ENCODE measurements at regions not wholly inside any gene's neighbourhood (a gene's known extent, or its start where the extent isn't known, plus 50 kb on each side); places are given as distances from the start of the nearest gene placed in this dataset.

GRCh38 chr5:63570752-63571151 is 391.5 kb downstream of the HTR1A start:
- Histone ChIP-seq H3K36me3 (ENCODE audit: control insufficient read depth, insufficient read depth, low read length) (no peaks in the 10 kb centered on the region), H3K4me3 (ENCODE audit: low read depth, low read length) (no peak overlapping the region), H3K4me1 (no peaks in the 10 kb centered on the region), H2AFZ (no peak overlapping the region), H3K79me2 (no peaks in the 10 kb centered on the region), H3K27me3 (ENCODE audit: control insufficient read depth, insufficient read depth, low read length) (no peaks in the 10 kb centered on the region), H3K9me3 (ENCODE audit: control insufficient read depth, low read length) (no peaks in the 10 kb centered on the region), H3K27ac (no peak overlapping the region), H3K4me2 (ENCODE audit: low read length) (no peak overlapping the region), H3K9ac (no peak overlapping the region)
- no peak for TF ChIP-seq CTCF (IDR thresholded peaks at IDR 0.05)

GRCh38 chr5:63564789-63565188 is 397.5 kb downstream of the HTR1A start:
- H3K36me3 ChIP-seq (ENCODE audit: control insufficient read depth, insufficient read depth, low read length) = no peaks in the 10 kb centered on the region
- no peaks in the 10 kb centered on the region for H3K79me2 ChIP-seq
- H3K27ac ChIP-seq = no peak overlapping the region
- H3K4me3 ChIP-seq (ENCODE audit: low read depth, low read length) = no peak overlapping the region
- no peaks in the 10 kb centered on the region for H3K4me1 ChIP-seq
- no peak overlapping the region for H3K9ac ChIP-seq
- H3K9me3 ChIP-seq (ENCODE audit: control insufficient read depth, low read length) = no peaks in the 10 kb centered on the region
- no peak for TF ChIP-seq CTCF (IDR thresholded peaks at IDR 0.05)
- no peaks in the 10 kb centered on the region for H3K27me3 ChIP-seq (ENCODE audit: control insufficient read depth, insufficient read depth, low read length)
- no peak overlapping the region for H3K4me2 ChIP-seq (ENCODE audit: low read length)
- no peak overlapping the region for H2AFZ ChIP-seq

- Histone ChIP-seq H3K4me2 (ENCODE audit: low read length) (no peak overlapping the region), H3K4me3 (ENCODE audit: low read depth, low read length) (no peak overlapping the region), H3K27ac (no peak overlapping the region), H2AFZ (no peak overlapping the region), H3K36me3 (ENCODE audit: control insufficient read depth, insufficient read depth, low read length) (no peaks in the 10 kb centered on the region), H3K27me3 (ENCODE audit: control insufficient read depth, insufficient read depth, low read length) (no peaks in the 10 kb centered on the region), H3K9ac (no peak overlapping the region), H3K79me2 (no peaks in the 10 kb centered on the region), H3K9me3 (ENCODE audit: control insufficient read depth, low read length) (no peaks in the 10 kb centered on the region), H3K4me1 (no peaks in the 10 kb centered on the region)
- TF ChIP-seq CTCF (IDR thresholded peaks at IDR 0.05) = no peak
These were observed 399.0 kb downstream of the HTR1A start for GRCh38 chr5:63563008-63563917.

GRCh38 chr5:63555874-63556273 is 406.4 kb downstream of the HTR1A start:
- TF ChIP-seq CTCF (IDR thresholded peaks at IDR 0.05) = no peak
- no peak overlapping the region for H3K4me2 ChIP-seq (ENCODE audit: low read length)

GRCh38 chr5:63554191-63554590 is 408.1 kb downstream of the HTR1A start:
- no peak overlapping the region for H2AFZ ChIP-seq
- H3K27ac ChIP-seq = no peak overlapping the region
- no peaks in the 10 kb centered on the region for H3K4me1 ChIP-seq
- H3K36me3 ChIP-seq (ENCODE audit: control insufficient read depth, insufficient read depth, low read length) = no peaks in the 10 kb centered on the region
- no peaks in the 10 kb centered on the region for H3K79me2 ChIP-seq
- no peak overlapping the region for H3K4me2 ChIP-seq (ENCODE audit: low read length)
- no peak overlapping the region for H3K9ac ChIP-seq
- H3K4me3 ChIP-seq (ENCODE audit: low read depth, low read length) = no peak overlapping the region
- TF ChIP-seq CTCF (IDR thresholded peaks at IDR 0.05) = no peak
- H3K9me3 ChIP-seq (ENCODE audit: control insufficient read depth, low read length) = no peaks in the 10 kb centered on the region
- H3K27me3 ChIP-seq (ENCODE audit: control insufficient read depth, insufficient read depth, low read length) = no peaks in the 10 kb centered on the region

More at GRCh38 chr5:63555874-63556273, 406.4 kb downstream of the HTR1A start:
- H3K27me3 ChIP-seq (ENCODE audit: control insufficient read depth, insufficient read depth, low read length) = no peaks in the 10 kb centered on the region
- H3K4me1 ChIP-seq = no peaks in the 10 kb centered on the region
- H3K36me3 ChIP-seq (ENCODE audit: control insufficient read depth, insufficient read depth, low read length) = no peaks in the 10 kb centered on the region
- no peaks in the 10 kb centered on the region for H3K9me3 ChIP-seq (ENCODE audit: control insufficient read depth, low read length)
- H3K9ac ChIP-seq = no peak overlapping the region
- no peak overlapping the region for H2AFZ ChIP-seq
- H3K4me3 ChIP-seq (ENCODE audit: low read depth, low read length) = no peak overlapping the region
- H3K79me2 ChIP-seq = no peaks in the 10 kb centered on the region
- H3K27ac ChIP-seq = no peak overlapping the region

All from parathyroid adenoma (tissue), 2 donors.